ENCODE measurements at regions not wholly inside any gene's neighbourhood (a gene's known extent, or its start where the extent isn't known, plus 50 kb on each side); places are given as distances from the start of the nearest gene placed in this dataset.

- Histone ChIP-seq H3K27me3 (ENCODE audit: control insufficient read depth in 1 of 2, insufficient read depth in 2 of 2, low read length in 2 of 2) (no peaks in the 10 kb centered on the region), H3K4me3 (replicated peaks in 1 of 3; ENCODE audit: insufficient read depth in 1 of 3, low read depth in 2 of 3, low read length in 3 of 3) (no peak overlapping the region), H3K9ac (ENCODE audit: insufficient read depth, low read depth, low read length) (no peak overlapping the region), H3K4me2 (ENCODE audit: low read depth, low read length) (no peak overlapping the region), H3K9me3 (ENCODE audit: low read length) (peaks cover 93% of the 10 kb centered on the region), H3K4me1 (ENCODE audit: insufficient read depth, low read length) (no peaks in the 10 kb centered on the region), H3K36me3 (replicated peaks in 1 of 2; ENCODE audit: control insufficient read depth in 1 of 2, insufficient read depth in 2 of 2, low read length in 2 of 2) (no peaks in the 10 kb centered on the region), H4K20me1 (ENCODE audit: insufficient read depth, low read length) (no peaks in the 10 kb centered on the region), H3K79me2 (ENCODE audit: insufficient read depth, low read length) (no peaks in the 10 kb centered on the region), H3K27ac (ENCODE audit: extremely low read length, insufficient read depth, low read length) (no peak overlapping the region), H2AFZ (ENCODE audit: low read length) (no peak overlapping the region)
- TF ChIP-seq CEBPB (IDR thresholded peaks at IDR 0.05; ENCODE audit: borderline replicate concordance, low read depth, low read length) (peak; percentile 65), ZNF75D (CRISPR knock-in tag; IDR thresholded peaks at IDR 0.05; ENCODE audit: borderline replicate concordance) (no peak)
- TF ChIP-seq, protein P1, sequence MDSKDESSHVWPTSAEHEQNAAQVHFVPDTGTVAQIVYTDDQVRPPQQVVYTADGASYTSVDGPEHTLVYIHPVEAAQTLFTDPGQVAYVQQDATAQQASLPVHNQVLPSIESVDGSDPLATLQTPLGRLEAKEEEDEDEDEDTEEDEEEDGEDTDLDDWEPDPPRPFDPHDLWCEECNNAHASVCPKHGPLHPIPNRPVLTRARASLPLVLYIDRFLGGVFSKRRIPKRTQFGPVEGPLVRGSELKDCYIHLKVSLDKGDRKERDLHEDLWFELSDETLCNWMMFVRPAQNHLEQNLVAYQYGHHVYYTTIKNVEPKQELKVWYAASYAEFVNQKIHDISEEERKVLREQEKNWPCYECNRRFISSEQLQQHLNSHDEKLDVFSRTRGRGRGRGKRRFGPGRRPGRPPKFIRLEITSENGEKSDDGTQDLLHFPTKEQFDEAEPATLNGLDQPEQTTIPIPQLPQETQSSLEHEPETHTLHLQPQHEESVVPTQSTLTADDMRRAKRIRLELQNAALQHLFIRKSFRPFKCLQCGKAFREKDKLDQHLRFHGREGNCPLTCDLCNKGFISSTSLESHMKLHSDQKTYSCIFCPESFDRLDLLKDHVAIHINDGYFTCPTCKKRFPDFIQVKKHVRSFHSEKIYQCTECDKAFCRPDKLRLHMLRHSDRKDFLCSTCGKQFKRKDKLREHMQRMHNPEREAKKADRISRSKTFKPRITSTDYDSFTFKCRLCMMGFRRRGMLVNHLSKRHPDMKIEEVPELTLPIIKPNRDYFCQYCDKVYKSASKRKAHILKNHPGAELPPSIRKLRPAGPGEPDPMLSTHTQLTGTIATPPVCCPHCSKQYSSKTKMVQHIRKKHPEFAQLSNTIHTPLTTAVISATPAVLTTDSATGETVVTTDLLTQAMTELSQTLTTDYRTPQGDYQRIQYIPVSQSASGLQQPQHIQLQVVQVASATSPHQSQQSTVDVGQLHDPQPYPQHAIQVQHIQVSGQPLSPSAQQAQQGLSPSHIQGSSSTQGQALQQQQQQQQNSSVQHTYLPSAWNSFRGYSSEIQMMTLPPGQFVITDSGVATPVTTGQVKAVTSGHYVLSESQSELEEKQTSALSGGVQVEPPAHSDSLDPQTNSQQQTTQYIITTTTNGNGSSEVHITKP (CRISPR knock-in tag; IDR thresholded peaks at IDR 0.05; ENCODE audit: low read depth) = no peak
- ChIA-PET POLR2A (no interaction called here), CTCF (ENCODE audit: low intra/inter-chr PET ratio, low total read pairs) (no interaction called here)
- FAIRE-seq = no peak
- no peak for DNase-seq (ENCODE audit: low spot score)
- ATAC-seq = no peak
- no TSS peak for BruUV-seq (replicated peaks)
- intact Hi-C loops (cut with micrococcal nuclease; ENCODE audit: unreplicated experiment) = no loop called here
- 4% methylated on average over 2 of the region's 2 CpGs for WGBS (ENCODE audit: low lambda C conversion rate)
- in situ Hi-C loops (cut with HindIII; ENCODE audit: extremely low pct_ligation_motif_present, low pct_unique_long_range_greater_than_20kb) = no loop called here
Observed at GRCh38 chr17:52442350-52442749, 283.8 kb upstream of the CA10 start.

GRCh38 chr17:52420555-52421078 lies 262.1 kb upstream of the CA10 start:
- no peak overlapping the region for H2AFZ ChIP-seq (ENCODE audit: low read length)
- ChIA-PET CTCF (ENCODE audit: low intra/inter-chr PET ratio, low total read pairs) (no interaction called here), POLR2A (no interaction called here)
- intact Hi-C loops (cut with micrococcal nuclease; ENCODE audit: unreplicated experiment) = no loop called here
- H4K20me1 ChIP-seq (ENCODE audit: insufficient read depth, low read length) = no peaks in the 10 kb centered on the region
- DNase-seq (ENCODE audit: low spot score) = no peak
- in situ Hi-C loops (cut with HindIII; ENCODE audit: extremely low pct_ligation_motif_present, low pct_unique_long_range_greater_than_20kb) = no loop called here
- H3K4me3 ChIP-seq (replicated peaks in 1 of 3; ENCODE audit: insufficient read depth in 1 of 3, low read depth in 2 of 3, low read length in 3 of 3) = no peak overlapping the region
- peaks cover 14% of the 10 kb centered on the region; the same call in 1 of the 2 replicates for H3K4me1 ChIP-seq (ENCODE audit: insufficient read depth, low read length)
- H3K4me2 ChIP-seq (ENCODE audit: low read depth, low read length) = no peak overlapping the region
- no peak overlapping the region for H3K9ac ChIP-seq (ENCODE audit: insufficient read depth, low read depth, low read length)
- WGBS (ENCODE audit: low lambda C conversion rate) = 16% methylated on average over 2 of the region's 2 CpGs
- ATAC-seq = no peak
- H3K27me3 ChIP-seq (ENCODE audit: control insufficient read depth in 1 of 2, insufficient read depth in 2 of 2, low read length in 2 of 2) = no peaks in the 10 kb centered on the region
- no peak overlapping the region for H3K27ac ChIP-seq (ENCODE audit: extremely low read length, insufficient read depth, low read length)
- FAIRE-seq = no peak
- H3K79me2 ChIP-seq (ENCODE audit: insufficient read depth, low read length) = no peaks in the 10 kb centered on the region
- BruUV-seq (replicated peaks) = no TSS peak
- peaks cover 43% of the 10 kb centered on the region for H3K9me3 ChIP-seq (ENCODE audit: low read length)
- no peaks in the 10 kb centered on the region for H3K36me3 ChIP-seq (replicated peaks in 1 of 2; ENCODE audit: control insufficient read depth in 1 of 2, insufficient read depth in 2 of 2, low read length in 2 of 2)
- no peak for TF ChIP-seq ATF7-NPFF (CRISPR knock-in tag; IDR thresholded peaks at IDR 0.05; ENCODE audit: low read depth)
- TF ChIP-seq, protein P2, sequence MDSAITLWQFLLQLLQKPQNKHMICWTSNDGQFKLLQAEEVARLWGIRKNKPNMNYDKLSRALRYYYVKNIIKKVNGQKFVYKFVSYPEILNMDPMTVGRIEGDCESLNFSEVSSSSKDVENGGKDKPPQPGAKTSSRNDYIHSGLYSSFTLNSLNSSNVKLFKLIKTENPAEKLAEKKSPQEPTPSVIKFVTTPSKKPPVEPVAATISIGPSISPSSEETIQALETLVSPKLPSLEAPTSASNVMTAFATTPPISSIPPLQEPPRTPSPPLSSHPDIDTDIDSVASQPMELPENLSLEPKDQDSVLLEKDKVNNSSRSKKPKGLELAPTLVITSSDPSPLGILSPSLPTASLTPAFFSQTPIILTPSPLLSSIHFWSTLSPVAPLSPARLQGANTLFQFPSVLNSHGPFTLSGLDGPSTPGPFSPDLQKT (CRISPR knock-in tag; IDR thresholded peaks at IDR 0.05; ENCODE audit: borderline replicate concordance) = no peak
- TF ChIP-seq, protein P3, sequence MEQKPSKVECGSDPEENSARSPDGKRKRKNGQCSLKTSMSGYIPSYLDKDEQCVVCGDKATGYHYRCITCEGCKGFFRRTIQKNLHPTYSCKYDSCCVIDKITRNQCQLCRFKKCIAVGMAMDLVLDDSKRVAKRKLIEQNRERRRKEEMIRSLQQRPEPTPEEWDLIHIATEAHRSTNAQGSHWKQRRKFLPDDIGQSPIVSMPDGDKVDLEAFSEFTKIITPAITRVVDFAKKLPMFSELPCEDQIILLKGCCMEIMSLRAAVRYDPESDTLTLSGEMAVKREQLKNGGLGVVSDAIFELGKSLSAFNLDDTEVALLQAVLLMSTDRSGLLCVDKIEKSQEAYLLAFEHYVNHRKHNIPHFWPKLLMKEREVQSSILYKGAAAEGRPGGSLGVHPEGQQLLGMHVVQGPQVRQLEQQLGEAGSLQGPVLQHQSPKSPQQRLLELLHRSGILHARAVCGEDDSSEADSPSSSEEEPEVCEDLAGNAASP (CRISPR knock-in tag; IDR thresholded peaks at IDR 0.05; ENCODE audit: borderline replicate concordance) = no peak
- TF ChIP-seq ZNF704 (CRISPR knock-in tag; IDR thresholded peaks at IDR 0.05; ENCODE audit: borderline replicate concordance) = no peak
- TF ChIP-seq CTCF (CRISPR knock-in tag; IDR thresholded peaks at IDR 0.05) = no peak

Measured in HepG2 (cell line).